GM19351 (cell line): ENCODE measurements at regions not wholly inside any gene's neighbourhood (a gene's known extent, or its start where the extent isn't known, plus 50 kb on each side); places are given as distances from the start of the nearest gene placed in this dataset.
"Not testable (repeated sequence)": the region's sequence is repeated elsewhere in the genome, so short reads cannot be mapped to it uniquely, and the experiment has no call there.

ENCODE experiments used
- ATAC-seq: cut with Tn5 transposase; IDR thresholded peaks from one replicate; pipeline ENCODE4 v1.9.1; 2021; ENCODE audit warnings: mild to moderate bottlenecking, moderate library complexity; ENCODE audit not compliant: unreplicated experiment

DNA sequence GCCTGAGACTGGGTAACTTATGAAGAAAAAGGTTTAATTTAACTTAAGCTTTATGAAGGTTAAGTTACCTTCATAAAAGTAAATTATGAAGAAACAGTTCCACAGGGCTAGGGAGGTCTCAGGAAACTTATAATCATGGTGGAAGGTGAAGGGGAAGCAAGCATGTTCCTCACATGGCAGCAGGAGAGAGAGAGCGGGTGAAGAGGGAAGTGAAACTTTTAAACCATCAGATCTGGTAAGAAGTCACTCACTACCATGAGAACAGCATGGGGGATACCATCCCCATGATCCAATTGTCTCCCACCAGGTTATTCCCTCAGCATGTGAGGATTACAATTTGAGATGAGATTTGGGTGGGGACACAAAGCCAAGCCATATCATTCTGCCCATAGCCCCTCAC is 944.7 kb upstream of the NDST4 start:
- ATAC-seq, result peak; percentile 57

DNA sequence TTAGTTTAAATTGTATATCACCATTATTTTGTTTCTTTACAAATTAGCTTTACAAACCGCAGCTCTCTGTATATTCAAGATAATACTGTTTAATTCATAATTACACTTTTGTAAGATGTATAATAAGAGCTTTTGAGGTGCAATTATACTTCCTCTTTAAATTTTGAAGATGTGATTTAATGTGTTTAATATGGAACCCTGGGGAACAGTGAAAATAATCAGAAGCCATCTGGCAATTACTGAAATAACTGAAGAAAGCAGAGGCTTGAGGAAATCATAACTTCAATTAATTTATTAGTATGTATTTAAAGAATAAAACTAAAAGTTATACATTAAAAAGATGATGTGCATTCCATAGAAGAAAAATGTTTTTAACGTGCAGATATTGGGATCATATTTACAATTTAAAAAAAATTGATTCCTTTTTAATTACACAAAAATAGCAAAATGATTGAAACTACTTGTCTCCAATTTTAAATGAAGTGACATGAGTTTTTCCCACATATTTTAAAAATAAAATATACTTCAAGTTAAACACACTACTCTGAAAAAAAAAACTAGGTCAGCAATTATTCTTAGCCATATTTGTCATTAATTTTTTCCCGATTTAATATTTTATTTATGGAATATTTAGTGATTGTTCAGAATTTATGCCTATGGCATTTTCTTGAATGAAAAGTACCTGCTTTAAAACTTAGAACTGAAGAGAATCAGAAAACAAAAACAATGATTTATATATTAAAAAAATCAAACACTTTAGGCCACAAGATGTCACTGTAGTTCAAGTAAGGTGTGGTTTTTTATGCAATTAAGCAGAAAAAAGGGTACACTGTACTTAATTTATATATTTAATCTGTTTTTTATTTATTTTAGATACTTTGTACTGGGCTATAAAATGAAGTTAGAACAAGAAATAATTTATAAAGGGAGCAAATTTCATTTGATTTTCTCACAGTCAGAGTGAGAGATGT is 942.7 kb upstream of the NDST4 start:
- no peak for ATAC-seq

DNA sequence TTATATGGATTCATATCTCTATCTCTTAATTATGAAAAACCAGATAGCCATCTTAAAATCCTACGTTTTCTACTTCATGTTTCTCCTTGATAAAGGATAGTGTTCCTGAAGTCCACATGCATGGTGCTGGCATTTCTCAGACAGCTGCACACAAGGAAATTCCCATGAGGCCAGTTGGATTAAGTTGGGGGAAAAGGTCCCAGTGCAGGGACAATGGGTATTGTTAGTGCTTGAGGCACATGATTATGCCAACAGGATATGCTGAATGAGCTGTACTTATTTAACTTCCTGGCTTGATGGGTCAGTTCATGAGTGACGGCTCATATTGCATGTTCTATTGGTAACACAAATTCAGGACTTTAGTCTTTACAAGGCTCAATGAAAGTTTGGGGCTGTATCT is 913.9 kb upstream of the NDST4 start:
- ATAC-seq, result no peak

DNA sequence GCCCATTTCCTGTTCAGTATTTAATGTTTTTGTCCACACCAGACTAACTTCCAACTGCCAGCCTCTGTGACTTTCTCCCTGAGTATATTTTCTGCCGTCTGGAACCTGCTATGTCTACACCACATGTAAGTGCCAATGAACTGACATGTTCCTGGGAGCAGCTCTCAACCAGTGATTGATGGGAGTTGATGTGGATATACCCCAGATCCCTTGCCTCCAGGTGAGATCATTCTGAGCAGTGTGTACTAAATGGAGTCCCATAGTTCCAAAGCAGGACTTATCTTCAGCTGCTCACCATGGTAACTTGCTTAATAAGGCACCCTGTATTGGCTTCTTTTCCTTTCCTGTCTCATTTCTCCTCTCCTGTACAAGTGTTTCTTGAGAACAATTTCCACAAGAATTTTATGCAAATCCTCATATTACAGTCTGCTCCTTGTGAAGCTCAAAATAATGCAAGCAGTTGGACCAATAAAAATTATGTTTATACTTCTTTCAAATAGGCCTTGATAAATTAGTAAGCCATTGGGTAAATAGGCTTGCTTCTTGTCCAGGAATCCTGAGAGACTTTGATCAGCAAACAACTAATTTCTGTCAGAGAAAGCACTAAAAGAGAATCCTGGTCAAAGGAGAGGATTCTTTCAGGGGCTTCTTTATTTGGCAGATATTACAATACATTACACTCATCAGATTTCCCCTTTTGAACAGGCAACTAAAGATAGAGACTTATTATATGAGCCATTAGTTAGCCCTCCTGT is 911.7 kb upstream of the NDST4 start:
- no peak for ATAC-seq

DNA sequence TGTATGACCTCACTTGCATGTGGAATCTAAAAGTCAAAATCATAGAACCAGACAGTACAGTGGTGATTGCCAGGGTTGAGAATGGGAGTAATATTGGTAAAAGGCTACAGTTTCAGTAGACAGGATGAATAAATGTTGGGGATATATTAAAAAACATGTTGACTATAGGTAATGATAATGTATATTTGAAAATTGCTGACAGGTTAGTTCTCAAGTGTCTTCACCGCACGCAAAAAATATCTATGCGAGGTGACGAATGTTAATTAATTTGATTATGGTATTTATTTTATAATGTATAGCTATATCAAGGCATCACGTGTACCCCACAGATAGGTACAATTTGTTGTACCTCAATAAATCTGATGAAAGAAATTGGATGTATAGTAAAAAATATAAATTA is 909.6 kb upstream of the NDST4 start:
- no peak for ATAC-seq

- ATAC-seq, result no peak
Observed at GRCh38 chr4:116020141-116020722, 906.8 kb upstream of the NDST4 start.

GRCh38 chr4:116018831-116019230 is 905.4 kb upstream of the NDST4 start:
- ATAC-seq, result no peak

GRCh38 chr4:116016201-116016600 is 902.8 kb upstream of the NDST4 start:
- no peak for ATAC-seq

- ATAC-seq, result no peak
Observed at GRCh38 chr4:116015549-116015948, 902.1 kb upstream of the NDST4 start.

DNA sequence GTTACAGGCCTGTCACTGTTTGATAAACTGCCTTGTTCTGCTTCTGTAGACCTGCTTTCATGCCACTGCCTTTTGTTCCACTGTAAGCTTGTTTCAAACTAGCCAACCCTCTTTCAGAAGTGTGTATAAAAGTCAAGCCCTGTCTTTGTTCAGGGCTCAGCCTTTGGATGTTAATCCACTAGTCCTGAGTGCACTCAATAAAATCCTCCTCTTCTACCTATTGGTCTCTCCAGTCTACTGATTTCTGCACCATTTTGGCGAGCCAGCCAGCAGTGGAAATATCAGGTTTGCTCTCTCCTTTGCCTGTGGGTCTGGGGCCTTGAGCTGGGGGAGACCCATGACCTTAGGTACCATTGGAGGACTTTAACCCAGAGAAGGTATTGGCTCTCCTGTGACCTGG is 901.6 kb upstream of the NDST4 start:
- ATAC-seq, result no peak

DNA sequence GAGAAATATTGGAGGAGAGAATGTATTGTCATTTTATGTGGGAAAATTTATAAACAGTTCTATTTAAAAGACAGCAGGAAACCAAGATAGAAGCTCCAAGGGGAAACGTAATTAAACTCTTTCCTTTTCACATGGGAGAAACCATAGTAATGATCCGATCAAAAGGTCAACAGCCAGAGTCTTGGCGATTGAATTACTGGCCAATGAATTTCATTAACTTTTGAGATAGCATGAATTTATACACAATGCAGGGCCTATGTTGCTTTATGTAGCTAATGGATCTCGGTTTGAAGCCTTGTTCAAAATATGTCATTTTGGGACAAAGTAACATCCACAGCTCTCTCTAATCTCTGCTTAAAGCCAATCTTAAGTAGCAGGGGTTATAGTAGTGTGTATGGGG is 897.5 kb upstream of the NDST4 start:
- no peak for ATAC-seq

DNA sequence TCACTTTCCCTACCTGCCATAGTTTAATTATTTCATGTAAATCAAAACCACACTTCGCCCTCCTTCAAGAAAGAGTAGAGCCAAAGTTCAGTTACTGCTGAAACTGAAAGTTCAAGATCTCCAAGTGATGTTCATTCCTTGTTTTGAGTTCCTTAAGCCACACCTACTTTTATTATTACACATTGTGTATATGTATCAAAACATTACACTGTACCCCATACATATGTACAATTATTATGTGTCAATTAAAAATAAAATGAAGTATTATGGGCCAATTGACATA is 892.3 kb upstream of the NDST4 start:
- ATAC-seq, result no peak

GRCh38 chr4:116005037-116005805 is 891.8 kb upstream of the NDST4 start:
- no peak for ATAC-seq

DNA sequence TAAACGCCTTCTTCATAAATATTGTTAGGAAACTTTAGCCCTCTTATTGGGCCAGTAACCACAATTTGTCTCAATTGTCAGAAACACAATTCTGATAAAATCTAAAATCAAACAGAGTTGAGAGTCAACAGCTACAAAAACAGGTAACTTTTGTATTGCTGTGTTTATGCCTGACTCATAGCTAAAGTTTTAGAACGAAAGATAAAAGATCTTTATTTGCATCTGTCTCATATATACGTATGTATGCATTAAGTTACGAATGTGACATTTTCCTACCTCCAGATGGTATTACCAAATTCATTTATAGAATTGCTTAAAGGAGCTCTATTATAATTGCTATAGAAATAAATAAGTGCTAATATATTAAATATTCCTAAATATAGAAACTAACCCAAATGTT is 887.9 kb upstream of the NDST4 start:
- no peak for ATAC-seq

- ATAC-seq, result no peak
Observed at GRCh38 chr4:115986573-115986972, 873.2 kb upstream of the NDST4 start.

- not testable (repeated sequence) for ATAC-seq
Observed at GRCh38 chr4:115975421-115976001, 862.1 kb upstream of the NDST4 start.

DNA sequence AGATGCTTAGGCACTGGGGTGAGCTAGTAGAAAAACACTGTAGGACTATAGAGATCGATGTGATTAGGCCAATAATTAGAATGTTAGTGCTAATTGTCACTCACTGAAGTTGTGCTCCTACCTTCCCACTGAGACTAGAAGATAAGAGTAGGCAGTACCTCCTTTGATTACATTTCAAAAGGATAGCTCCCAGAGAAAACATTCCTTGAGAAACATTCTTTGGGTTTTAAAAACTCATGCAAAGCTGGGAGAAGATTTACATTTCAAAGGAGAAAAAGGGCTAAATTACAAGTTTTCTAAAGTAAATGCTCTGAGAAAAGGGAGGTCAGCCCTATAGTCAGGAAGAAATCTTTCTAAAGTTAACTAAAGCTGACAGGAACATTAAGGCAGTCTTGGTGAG is 860.3 kb upstream of the NDST4 start:
- no peak for ATAC-seq

GRCh38 chr4:115972967-115973366 is 859.5 kb upstream of the NDST4 start:
- no peak for ATAC-seq

DNA sequence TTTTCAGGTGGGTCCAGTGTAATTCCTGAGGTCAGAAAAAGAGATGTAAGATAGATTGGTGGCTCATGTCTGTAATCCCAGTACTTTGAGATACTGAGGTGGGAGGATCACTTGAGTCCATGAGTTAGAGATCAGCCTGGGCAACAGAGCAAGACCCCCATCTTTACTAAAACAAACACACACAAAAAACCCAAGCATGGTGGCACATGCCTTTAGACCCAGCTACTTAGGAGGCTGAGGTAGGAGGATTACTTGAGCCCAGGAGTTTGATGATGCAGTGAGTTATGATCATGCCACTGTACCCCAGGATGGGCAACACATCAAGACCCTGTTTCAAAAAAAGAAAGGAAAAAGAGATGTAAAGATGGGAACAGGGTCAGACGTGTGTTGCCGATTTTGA is 857.4 kb upstream of the NDST4 start:
- ATAC-seq, result no peak

GRCh38 chr4:115969756-115970155 is 856.3 kb upstream of the NDST4 start:
- no peak for ATAC-seq

DNA sequence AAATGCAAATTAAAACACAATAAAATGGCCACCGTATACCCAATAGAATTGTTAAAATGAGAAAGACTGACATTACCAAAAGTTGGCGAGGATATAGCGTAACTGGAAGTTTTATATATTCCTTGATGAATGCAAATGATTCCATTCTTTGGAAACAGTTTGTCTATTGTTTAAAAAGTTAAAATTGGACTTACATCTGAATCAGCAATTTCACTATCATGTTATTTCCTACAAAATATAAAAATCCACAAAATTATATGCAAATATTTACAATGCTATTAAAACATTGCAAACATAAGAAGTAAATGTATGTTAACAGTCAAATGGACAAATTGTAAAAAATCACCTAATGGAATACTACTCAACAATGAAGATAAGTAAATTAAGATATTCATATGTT is 852.2 kb upstream of the NDST4 start:
- no peak for ATAC-seq
